HCT116 (cell line): ENCODE measurements at regions not wholly inside any gene's neighbourhood (a gene's known extent, or its start where the extent isn't known, plus 50 kb on each side); places are given as distances from the start of the nearest gene placed in this dataset.

Experiments used
- CTCF ChIP-seq, 3 experiments: fragments of 200-600 bp in 1 of 3; sonication (generic) in 1 of 3; IDR thresholded peaks in 2 of 3; conservative IDR thresholded peaks in 1 of 3; 2 replicates each; pipeline ENCODE4 v1.5.1; 2012 to 2017; ENCODE audit warnings: low read depth in 2 of 3, low read length in 2 of 3, antibody characterized with exemption in 1 of 3, borderline replicate concordance in 1 of 3, control low read depth in 1 of 3, mild to moderate bottlenecking in 1 of 3, mixed read lengths in 1 of 3, mixed run types in 1 of 3, moderate library complexity in 1 of 3; ENCODE audit not compliant: insufficient read depth in 1 of 3
- EZH2 ChIP-seq: fragments of 200-600 bp; sonication (generic); IDR thresholded peaks from 2 replicates; pipeline ENCODE4 v1.6.1; 2017; ENCODE audit warnings: antibody characterized with exemption, mixed run types
- EZH2phosphoT487 ChIP-seq: fragments of 200-600 bp; IDR thresholded peaks from 2 replicates; pipeline ENCODE4 v1.6.1; 2018; ENCODE audit warnings: antibody characterized with exemption, borderline replicate concordance
- POLR2A ChIP-seq: IDR thresholded peaks from 2 replicates; pipeline ENCODE4 v1.7.0; 2011; ENCODE audit warnings: borderline replicate concordance; ENCODE audit not compliant: insufficient read depth, insufficient read length; ENCODE audit errors: extremely low read depth
- POLR2AphosphoS5 ChIP-seq: IDR thresholded peaks from 2 replicates; pipeline ENCODE4 v1.6.1; 2011; ENCODE audit warnings: mild to moderate bottlenecking, low read depth, low read length, moderate library complexity
- ZNF274 ChIP-seq: fragments of 200-500 bp; sonication (Bioruptor generic); IDR thresholded peaks from 2 replicates; pipeline ENCODE4 v1.6.1; 2014; ENCODE audit warnings: mild to moderate bottlenecking, low read depth, low read length, inconsistent platforms
- TF ChIP-seq, protein P1 (sequence below): IDR thresholded peaks from 2 replicates; pipeline ENCODE4 v1.6.1; 2012

DNA sequence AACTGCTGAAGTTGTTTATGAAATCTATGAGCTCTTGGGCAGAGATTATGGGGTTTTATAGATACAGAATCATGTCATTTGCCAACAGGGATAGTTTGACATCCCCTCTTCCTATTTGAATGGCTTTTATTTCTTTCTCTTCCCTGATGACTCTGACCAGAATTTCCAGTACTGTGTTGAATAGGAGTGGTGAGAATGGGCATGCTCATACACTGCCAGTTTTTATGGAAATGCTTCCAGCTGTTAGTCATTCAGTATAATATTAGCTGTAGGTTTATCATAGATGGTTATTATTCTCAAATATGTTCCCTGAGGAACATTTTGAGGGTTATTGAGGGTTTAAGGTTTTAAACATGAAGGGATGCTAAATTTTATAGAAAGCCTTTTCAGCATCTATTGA, 121.2 kb downstream of the NR4A2 start:
- TF ChIP-seq CTCF (IDR thresholded peaks at IDR 0.05 in 2 of 3, conservative IDR thresholded peaks at IDR 0.05 in 1 of 3; ENCODE audit: borderline replicate concordance in 1 of 3, insufficient read depth in 1 of 3, low read depth in 2 of 3, low read length in 2 of 3), result no peak
- no peak for TF ChIP-seq POLR2A
- TF ChIP-seq POLR2AphosphoS5, result no peak
- TF ChIP-seq EZH2phosphoT487, result no peak
- no peak for TF ChIP-seq EZH2
- TF ChIP-seq, protein P1, sequence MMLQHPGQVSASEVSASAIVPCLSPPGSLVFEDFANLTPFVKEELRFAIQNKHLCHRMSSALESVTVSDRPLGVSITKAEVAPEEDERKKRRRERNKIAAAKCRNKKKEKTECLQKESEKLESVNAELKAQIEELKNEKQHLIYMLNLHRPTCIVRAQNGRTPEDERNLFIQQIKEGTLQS, result no peak
- no peak for TF ChIP-seq ZNF274
